H9 (cell line): ENCODE measurements at regions not wholly inside any gene's neighbourhood (a gene's known extent, or its start where the extent isn't known, plus 50 kb on each side); places are given as distances from the start of the nearest gene placed in this dataset.
A peak's percentile ranks its signal among the peaks of the same experiment; 100 is the strongest.

Source experiments
- DNase-seq: peaks from one replicate; pipeline ENCODE4 v3.0.0-alpha.2; 2017
- H2AFZ ChIP-seq: one replicate; pipeline ENCODE4 v1.6.1; 2013; ENCODE audit warnings: mild to moderate bottlenecking, low read length, control low read depth, moderate library complexity
- H2AK5ac ChIP-seq: 2 replicates; pipeline ENCODE4 v1.6.1; 2013; ENCODE audit warnings: low read length, control low read depth, mixed read lengths; ENCODE audit not compliant: insufficient read length
- H2BK120ac ChIP-seq: one replicate; pipeline ENCODE4 v1.6.1; 2013; ENCODE audit warnings: low read depth, mild to moderate bottlenecking, low read length, control low read depth, inconsistent platforms; ENCODE audit not compliant: poor library complexity, severe bottlenecking
- H2BK12ac ChIP-seq: 2 replicates; pipeline ENCODE4 v1.6.1; 2013; ENCODE audit warnings: low read length, control low read depth, mixed read lengths, low read depth; ENCODE audit not compliant: insufficient read length
- H2BK15ac ChIP-seq: 2 replicates; pipeline ENCODE4 v1.6.1; 2013; ENCODE audit warnings: low read depth, low read length, control low read depth
- H2BK20ac ChIP-seq: one replicate; pipeline ENCODE4 v1.6.1; 2013; ENCODE audit warnings: low read depth, mild to moderate bottlenecking, low read length, control low read depth, inconsistent platforms; ENCODE audit not compliant: poor library complexity, severe bottlenecking
- H2BK5ac ChIP-seq: 2 replicates; pipeline ENCODE4 v1.6.1; 2013; ENCODE audit warnings: low read length, control low read depth, mixed read lengths; ENCODE audit not compliant: insufficient read length
- H3K14ac ChIP-seq: 2 replicates; pipeline ENCODE4 v1.6.1; 2013; ENCODE audit warnings: low read length, control low read depth; ENCODE audit not compliant: insufficient read depth
- H3K18ac ChIP-seq: 2 replicates; pipeline ENCODE4 v1.6.1; 2013; ENCODE audit warnings: low read depth, mild to moderate bottlenecking, mixed read lengths, low read length, control low read depth; ENCODE audit not compliant: insufficient read length
- H3K23ac ChIP-seq: 2 replicates; pipeline ENCODE4 v1.6.1; 2013; ENCODE audit warnings: low read length, control low read depth, mixed read lengths, low read depth; ENCODE audit not compliant: insufficient read length
- H3K23me2 ChIP-seq: 2 replicates; pipeline ENCODE4 v1.6.1; 2013; ENCODE audit warnings: low read depth, mild to moderate bottlenecking, mixed read lengths, low read length, control low read depth; ENCODE audit not compliant: insufficient read length, poor library complexity, severe bottlenecking
- H3K27ac ChIP-seq: 2 replicates; pipeline ENCODE4 v1.5.1; 2013; ENCODE audit warnings: low read length, control low read depth, mixed read lengths, low read depth; ENCODE audit not compliant: insufficient read length
- H3K27me3 ChIP-seq: 2 replicates; pipeline ENCODE4 v1.6.1; 2013; ENCODE audit warnings: low read length, control low read depth, inconsistent platforms; ENCODE audit not compliant: insufficient read depth
- H3K4ac ChIP-seq: 2 replicates; pipeline ENCODE4 v1.6.1; 2013; ENCODE audit warnings: low read depth, mild to moderate bottlenecking, control low read depth, inconsistent platforms, low read length, moderate library complexity
- H3K4me1 ChIP-seq: 2 replicates; pipeline ENCODE4 v1.6.1; 2013; ENCODE audit warnings: low read length, control low read depth, inconsistent platforms; ENCODE audit not compliant: insufficient read depth
- H3K4me2 ChIP-seq: 2 replicates; pipeline ENCODE4 v1.6.1; 2013; ENCODE audit warnings: low read length, control low read depth, mixed read lengths; ENCODE audit not compliant: insufficient read length, insufficient read depth
- H3K56ac ChIP-seq: 2 replicates; pipeline ENCODE4 v1.6.1; 2013; ENCODE audit warnings: low read depth, mild to moderate bottlenecking, mixed read lengths, low read length, control low read depth; ENCODE audit not compliant: insufficient read length
- H3K79me1 ChIP-seq: 2 replicates; pipeline ENCODE4 v1.6.1; 2013; ENCODE audit warnings: low read depth, mild to moderate bottlenecking, moderate library complexity, low read length, control low read depth, inconsistent platforms; ENCODE audit not compliant: insufficient read depth, poor library complexity, severe bottlenecking
- H3K79me2 ChIP-seq: 2 replicates; pipeline ENCODE4 v1.6.1; 2013; ENCODE audit warnings: low read length, control low read depth, inconsistent platforms; ENCODE audit not compliant: insufficient read depth
- H3K9ac ChIP-seq: 2 replicates; pipeline ENCODE4 v1.6.1; 2013; ENCODE audit warnings: low read length, control low read depth, mixed read lengths; ENCODE audit not compliant: insufficient read length; ENCODE audit errors: extremely low read depth
- H3K9me3 ChIP-seq: one replicate; pipeline ENCODE4 v1.6.1; 2013; ENCODE audit warnings: low read depth, low read length, inconsistent platforms; ENCODE audit not compliant: control insufficient read depth
- H3T11ph ChIP-seq: one replicate; pipeline ENCODE4 v1.6.1; 2013; ENCODE audit warnings: mild to moderate bottlenecking, low read length, control low read depth, inconsistent platforms
- H4K20me1 ChIP-seq: one replicate; pipeline ENCODE4 v1.6.1; 2013; ENCODE audit not compliant: control insufficient read depth, insufficient read length, insufficient read depth
- H4K5ac ChIP-seq: 2 replicates; pipeline ENCODE4 v1.6.1; 2013; ENCODE audit warnings: low read depth, mild to moderate bottlenecking, mixed read lengths, low read length, control low read depth; ENCODE audit not compliant: insufficient read length
- H4K8ac ChIP-seq: replicated peaks from 2 replicates; pipeline ENCODE4 v1.6.1; 2013; ENCODE audit warnings: low read length, control low read depth, mixed read lengths, low read depth; ENCODE audit not compliant: insufficient read length
- H4K91ac ChIP-seq: 2 replicates; pipeline ENCODE4 v1.6.1; 2013; ENCODE audit warnings: low read depth, mild to moderate bottlenecking, moderate library complexity, mixed read lengths, low read length, control low read depth; ENCODE audit not compliant: insufficient read length
- H3K27ac Mint-ChIP-seq, 3 experiments: 2 replicates in 2 of 3; 3 replicates in 1 of 3; pipeline ENCODE4 v1.8.0; 2020 to 2021; ENCODE audit warnings: mixed read lengths in 3 of 3, mild to moderate bottlenecking in 1 of 3, moderate library complexity in 1 of 3
- H3K27me3 Mint-ChIP-seq: 2 replicates; pipeline ENCODE4 v1.8.0; 2021; ENCODE audit warnings: low read depth, mild to moderate bottlenecking, moderate library complexity, mixed read lengths
- H3K36me3 Mint-ChIP-seq, 3 experiments: 2 replicates in 2 of 3; 3 replicates in 1 of 3; pipeline ENCODE4 v1.8.0; 2020 to 2021; ENCODE audit warnings: low read depth in 3 of 3, mixed read lengths in 3 of 3; ENCODE audit not compliant: insufficient read depth in 1 of 3
- H3K4me1 Mint-ChIP-seq, 2 experiments: 2 replicates each; pipeline ENCODE4 v1.8.0; 2020; ENCODE audit warnings: mixed read lengths in 2 of 2
- H3K4me3 Mint-ChIP-seq, 2 experiments: 2 replicates in 1 of 2; 3 replicates in 1 of 2; pipeline ENCODE4 v1.8.0; 2020 to 2021; ENCODE audit warnings: mild to moderate bottlenecking in 2 of 2, mixed read lengths in 2 of 2, moderate library complexity in 1 of 2
- H3K9me3 Mint-ChIP-seq, 2 experiments: 2 replicates in 1 of 2; 3 replicates in 1 of 2; pipeline ENCODE4 v1.8.0; 2020; ENCODE audit warnings: mild to moderate bottlenecking in 2 of 2, mixed read lengths in 2 of 2, moderate library complexity in 1 of 2
- CTCF ChIP-seq: fragments of 200-600 bp; sonication (generic); conservative IDR thresholded peaks from 3 replicates; pipeline ENCODE4 v1.8.0; 2021; ENCODE audit warnings: antibody characterized with exemption, mild to moderate bottlenecking
- WGBS: extraction: QIAGEN DNeasy Blood & Tissue Kit; methylation state at CpG from one replicate; pipeline ENCODE4 v1.1.7; 2013; ENCODE audit warnings: missing lambda C conversion rate, low lambda C conversion rate, mixed read lengths; ENCODE audit not compliant: insufficient read length; ENCODE audit errors: extremely low coverage; 5-methylcytosine and 5-hydroxymethylcytosine counted together

DNA sequence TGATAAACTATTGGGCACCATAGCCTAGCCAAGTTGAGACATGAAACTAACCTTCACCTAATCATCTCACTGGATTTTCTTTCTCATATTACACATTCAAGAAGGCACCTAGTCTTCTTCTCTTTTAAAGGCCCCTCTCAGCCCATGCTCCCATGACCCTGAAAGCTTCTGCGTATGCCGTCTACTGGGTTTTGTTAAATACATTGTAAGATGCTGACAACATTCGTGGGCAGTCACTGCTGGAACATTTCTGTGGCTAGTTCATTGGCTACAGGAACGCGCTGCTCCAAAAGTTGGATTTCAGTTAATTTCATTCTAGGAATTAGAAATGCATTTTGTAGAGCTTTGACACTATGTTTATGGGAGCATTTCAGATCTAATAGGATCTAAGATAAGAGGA, 52.3 kb upstream of the CHD2 start:
- no peak overlapping the region for H4K91ac ChIP-seq
- TF ChIP-seq CTCF, result no peak
- no peak overlapping the region for H4K8ac ChIP-seq
- H3K14ac ChIP-seq, result no peak overlapping the region
- no peaks in the 10 kb centered on the region for H3K79me2 ChIP-seq
- no CpG with 5 or more reads among the region's 5 CpGs for WGBS
- H4K5ac ChIP-seq, result no peak overlapping the region
- Mint-ChIP-seq H3K4me3 (no peak overlapping the region), H3K27ac (0 out of 7 replicates have a peak overlapping the region, but pooled peaks of 1 of the 3 experiments have one; percentile 35), H3K27me3 (peaks cover under 1% of the 10 kb centered on the region; the same call in 1 of the 2 replicates), H3K4me1 (peaks cover 15 to 25% of the 10 kb centered on the region in 2 experiments), H3K36me3 (peaks cover 0 to 2% (median 0%) of the 10 kb centered on the region in 3 experiments; a peak in 1 of 7 replicates), H3K9me3 (peaks cover 0 to 6% of the 10 kb centered on the region in 2 experiments; a peak in 2 of 5 replicates)
- H3T11ph ChIP-seq, result no peak overlapping the region
- H3K23ac ChIP-seq, result no peak overlapping the region
- H2BK12ac ChIP-seq, result no peak overlapping the region
- no peak overlapping the region for H2BK120ac ChIP-seq
- no peak overlapping the region for H3K27ac ChIP-seq
- no peaks in the 10 kb centered on the region for H4K20me1 ChIP-seq
- H3K18ac ChIP-seq, result no peak overlapping the region
- H2AK5ac ChIP-seq, result no peak overlapping the region
- no peak overlapping the region for H2BK20ac ChIP-seq
- H3K4me1 ChIP-seq, result no peaks in the 10 kb centered on the region; the same call in 1 of the 2 replicates
- H2AFZ ChIP-seq, result no peak overlapping the region
- no peak overlapping the region for H2BK15ac ChIP-seq
- H3K4me2 ChIP-seq, result no peak overlapping the region
- no peak overlapping the region for H2BK5ac ChIP-seq
- H3K56ac ChIP-seq, result no peak overlapping the region
- DNase-seq, result no peak
- no peak overlapping the region for H3K9ac ChIP-seq
- no peaks in the 10 kb centered on the region for H3K79me1 ChIP-seq
- no peaks in the 10 kb centered on the region for H3K27me3 ChIP-seq
- no peak overlapping the region for H3K4ac ChIP-seq
- H3K23me2 ChIP-seq, result no peaks in the 10 kb centered on the region
- H3K9me3 ChIP-seq, result no peaks in the 10 kb centered on the region
